HG03175 (cell line): ENCODE measurements at regions not wholly inside any gene's neighbourhood (a gene's known extent, or its start where the extent isn't known, plus 50 kb on each side); places are given as distances from the start of the nearest gene placed in this dataset.

Source experiments
- ATAC-seq: cut with Tn5 transposase; IDR thresholded peaks from one replicate; pipeline ENCODE4 v1.9.1; 2021; ENCODE audit warnings: mild to moderate bottlenecking, moderate library complexity; ENCODE audit not compliant: unreplicated experiment

- no peak for ATAC-seq
Measured at GRCh38 chr20:20765696-20766365, 53.4 kb upstream of the RALGAPA2 start.

DNA sequence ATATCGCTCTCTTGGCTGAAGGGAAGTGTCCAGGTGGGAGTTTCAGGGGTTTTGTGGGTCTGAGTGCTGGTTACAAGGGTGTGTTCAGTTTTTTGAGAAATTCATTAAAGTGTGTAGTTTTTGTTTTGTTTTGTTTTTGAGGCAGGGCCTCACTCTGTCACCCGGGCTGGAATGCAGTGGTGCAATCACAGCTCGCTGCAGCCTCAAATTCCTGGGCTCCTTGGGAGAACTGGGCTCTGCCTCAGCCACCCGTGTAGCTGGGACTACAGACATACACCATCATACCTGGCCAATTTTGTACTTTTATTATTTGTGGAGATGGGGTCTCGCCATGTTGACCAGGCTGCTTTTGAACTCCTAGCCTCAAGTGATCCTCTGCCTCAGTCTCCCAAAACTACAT lies 51.2 kb upstream of the RALGAPA2 start:
- no peak for ATAC-seq
